HL-60/S4 treated with retinoic acid at 250 ng/mL for 4 days and 3 days (cell line): ENCODE measurements at regions not wholly inside any gene's neighbourhood (a gene's known extent, or its start where the extent isn't known, plus 50 kb on each side); places are given as distances from the start of the nearest gene placed in this dataset.
"Not testable (repeated sequence)": the region's sequence is repeated elsewhere in the genome, so short reads cannot be mapped to it uniquely, and the experiment has no call there.

Experiments used
- in situ Hi-C: fragments of 300-500 bp; cut with MboI; formaldehyde crosslinking; loops from 2 replicates; pipeline ENCODE4 v1.7.0; 2022; ENCODE audit warnings: low sequenced_read_pairs

GRCh38 chr4:86515963-86516362 lies 78.2 kb upstream of the PTPN13 start:
- in situ Hi-C loops, result loop anchor here (25.0 kb wide), 1 partner anchor 371 kb away; the partner anchor contains the start of gene C4orf36

- in situ Hi-C loops, result loop anchor here (25.0 kb wide), 1 partner anchor 366 kb away; the partner anchor contains the start of gene C4orf36
These were observed 72.6 kb upstream of the PTPN13 start for GRCh38 chr4:86521373-86521969.

- in situ Hi-C loops, result loop anchor here (25.0 kb wide), 1 partner anchor 365 kb away; the partner anchor contains the start of gene C4orf36
These were observed 71.8 kb upstream of the PTPN13 start for GRCh38 chr4:86522349-86522748.

- in situ Hi-C loops, result loop anchor here (25.0 kb wide), 1 partner anchor 364 kb away; the partner anchor contains the start of gene C4orf36
These were observed 70.8 kb upstream of the PTPN13 start for GRCh38 chr4:86523333-86523732.

GRCh38 chr4:86527713-86528112 lies 66.4 kb upstream of the PTPN13 start:
- in situ Hi-C loops, result not testable (repeated sequence)

- in situ Hi-C loops, result no loop called here
These were observed 64.7 kb upstream of the PTPN13 start for GRCh38 chr4:86529436-86529835.

- in situ Hi-C loops, result no loop called here
These were observed 63.9 kb upstream of the PTPN13 start for GRCh38 chr4:86530183-86530582.

GRCh38 chr4:86531440-86531839 lies 62.7 kb upstream of the PTPN13 start:
- in situ Hi-C loops, result no loop called here

GRCh38 chr4:86532851-86533250 lies 61.3 kb upstream of the PTPN13 start:
- in situ Hi-C loops, result no loop called here

GRCh38 chr4:86536151-86536550 lies 58.0 kb upstream of the PTPN13 start:
- in situ Hi-C loops, result no loop called here

GRCh38 chr4:86542319-86543027 lies 51.6 kb upstream of the PTPN13 start:
- in situ Hi-C loops, result no loop called here

GRCh38 chr4:86543080-86543479 lies 51.0 kb upstream of the PTPN13 start:
- in situ Hi-C loops, result no loop called here

- in situ Hi-C loops, result no loop called here
These were observed 50.4 kb upstream of the PTPN13 start for GRCh38 chr4:86543560-86544309.

- in situ Hi-C loops, result no loop called here
These were observed 49.7 kb upstream of the PTPN13 start for GRCh38 chr4:86544310-86544966.
